NB4 (cell line): ENCODE measurements at regions not wholly inside any gene's neighbourhood (a gene's known extent, or its start where the extent isn't known, plus 50 kb on each side); places are given as distances from the start of the nearest gene placed in this dataset.
"Not testable (repeated sequence)": the region's sequence is repeated elsewhere in the genome, so short reads cannot be mapped to it uniquely, and the experiment has no call there.

ENCODE experiments used
- CTCF ChIP-seq: IDR thresholded peaks from one replicate; pipeline ENCODE4 v1.5.1; 2012; ENCODE audit warnings: low read depth, low read length
- MAX ChIP-seq: IDR thresholded peaks from 2 replicates; pipeline ENCODE4 v1.6.1; 2011; ENCODE audit warnings: low read depth, low read length
- MYC ChIP-seq: IDR thresholded peaks from 2 replicates; pipeline ENCODE4 v1.6.1; 2011; ENCODE audit warnings: low read depth, low read length
- POLR2A ChIP-seq: IDR thresholded peaks from 2 replicates; pipeline ENCODE4 v1.6.1; 2011; ENCODE audit warnings: mild to moderate bottlenecking; ENCODE audit not compliant: insufficient read length; ENCODE audit errors: extremely low read depth

GRCh38 chr11:3565838-3566237 lies 76.0 kb downstream of the ART5 start:
- TF ChIP-seq CTCF, POLR2A, MYC, MAX: not testable (repeated sequence)
